ENCODE measurements at regions not wholly inside any gene's neighbourhood (a gene's known extent, or its start where the extent isn't known, plus 50 kb on each side); places are given as distances from the start of the nearest gene placed in this dataset.

- ATAC-seq (ENCODE audit: low FRiP score): no peak
- no peak for TF ChIP-seq CTCF (IDR thresholded peaks at IDR 0.05)
- no peak for DNase-seq (ENCODE audit: low spot score)
Measured at GRCh38 chr11:123366924-123367323, 63.1 kb upstream of the GRAMD1B start.

GRCh38 chr11:123365955-123366354 is 64.1 kb upstream of the GRAMD1B start:
- ATAC-seq (ENCODE audit: low FRiP score) (no peak), DNase-seq (ENCODE audit: low spot score) (no peak)
- no peak for TF ChIP-seq CTCF (IDR thresholded peaks at IDR 0.05)

- no peak for DNase-seq (ENCODE audit: low spot score)
- ATAC-seq (ENCODE audit: low FRiP score): no peak
- TF ChIP-seq CTCF (IDR thresholded peaks at IDR 0.05): no peak
Measured at GRCh38 chr11:123364080-123364479, 66.0 kb upstream of the GRAMD1B start.

GRCh38 chr11:123363556-123363955 is 66.5 kb upstream of the GRAMD1B start:
- ATAC-seq (ENCODE audit: low FRiP score) (no peak), DNase-seq (ENCODE audit: low spot score) (no peak)
- TF ChIP-seq CTCF (IDR thresholded peaks at IDR 0.05): no peak

GRCh38 chr11:123362941-123363340 is 67.1 kb upstream of the GRAMD1B start:
- no peak for ATAC-seq (ENCODE audit: low FRiP score)
- no peak for TF ChIP-seq CTCF (IDR thresholded peaks at IDR 0.05)
- no peak for DNase-seq (ENCODE audit: low spot score)

- no peak for DNase-seq (ENCODE audit: low spot score)
- TF ChIP-seq CTCF (IDR thresholded peaks at IDR 0.05): no peak
- ATAC-seq (ENCODE audit: low FRiP score): no peak
Measured at GRCh38 chr11:123362186-123362585, 67.9 kb upstream of the GRAMD1B start.

- ATAC-seq (ENCODE audit: low FRiP score) (no peak), DNase-seq (ENCODE audit: low spot score) (no peak)
- no peak for TF ChIP-seq CTCF (IDR thresholded peaks at IDR 0.05)
Measured at GRCh38 chr11:123361110-123361509, 69.0 kb upstream of the GRAMD1B start.
